ENCODE measurements at regions not wholly inside any gene's neighbourhood (a gene's known extent, or its start where the extent isn't known, plus 50 kb on each side); places are given as distances from the start of the nearest gene placed in this dataset.
"Not testable (repeated sequence)": the region's sequence is repeated elsewhere in the genome, so short reads cannot be mapped to it uniquely, and the experiment has no call there.

- no peak for DNase-seq
These were observed 128.6 kb downstream of the SPATA31D1 start for GRCh38 chr9:82117026-82117811.

GRCh38 chr9:82122731-82123130 is 134.2 kb downstream of the SPATA31D1 start:
- DNase-seq = no peak

- no peak for DNase-seq
These were observed 135.5 kb downstream of the SPATA31D1 start for GRCh38 chr9:82124090-82124489.

- no peak for DNase-seq
These were observed 137.7 kb downstream of the SPATA31D1 start for GRCh38 chr9:82126256-82126655.

GRCh38 chr9:82127465-82127864 is 138.9 kb downstream of the SPATA31D1 start:
- DNase-seq = no peak

- no peak for DNase-seq
These were observed 139.6 kb downstream of the SPATA31D1 start for GRCh38 chr9:82128011-82128696.

- no peak for DNase-seq
These were observed 141.1 kb downstream of the SPATA31D1 start for GRCh38 chr9:82129708-82130107.

GRCh38 chr9:82130331-82131042 is 141.9 kb downstream of the SPATA31D1 start:
- DNase-seq = no peak

GRCh38 chr9:82131072-82131471 is 142.5 kb downstream of the SPATA31D1 start:
- DNase-seq = no peak

- DNase-seq = no peak
These were observed 143.5 kb downstream of the SPATA31D1 start for GRCh38 chr9:82132024-82132423.

GRCh38 chr9:82134010-82134409 is 145.4 kb downstream of the SPATA31D1 start:
- no peak for DNase-seq

GRCh38 chr9:82135106-82135505 is 146.5 kb downstream of the SPATA31D1 start:
- DNase-seq = no peak

GRCh38 chr9:82138081-82138480 is 149.5 kb downstream of the SPATA31D1 start:
- not testable (repeated sequence) for DNase-seq

- DNase-seq = no peak
These were observed 151.9 kb downstream of the SPATA31D1 start for GRCh38 chr9:82140471-82140870.

- no peak for DNase-seq
These were observed 156.2 kb downstream of the SPATA31D1 start for GRCh38 chr9:82144803-82145202.

GRCh38 chr9:82146677-82147076 is 158.1 kb downstream of the SPATA31D1 start:
- no peak for DNase-seq

GRCh38 chr9:82147798-82148425 is 159.3 kb downstream of the SPATA31D1 start:
- no peak for DNase-seq

- DNase-seq = no peak
These were observed 159.8 kb downstream of the SPATA31D1 start for GRCh38 chr9:82148426-82148810.

- no peak for DNase-seq
These were observed 160.4 kb downstream of the SPATA31D1 start for GRCh38 chr9:82148901-82149461.

- DNase-seq = no peak
These were observed 161.0 kb downstream of the SPATA31D1 start for GRCh38 chr9:82149501-82149946.

- no peak for DNase-seq
These were observed 163.6 kb downstream of the SPATA31D1 start for GRCh38 chr9:82152181-82152580.

GRCh38 chr9:82153032-82153431 is 164.5 kb downstream of the SPATA31D1 start:
- DNase-seq = no peak

- DNase-seq = no peak
These were observed 166.0 kb downstream of the SPATA31D1 start for GRCh38 chr9:82154573-82154972.

Measured in NCI-H2081 treated with DMSO at 0.1 percent for 48 hours (cell line).